ENCODE measurements at regions not wholly inside any gene's neighbourhood (a gene's known extent, or its start where the extent isn't known, plus 50 kb on each side); places are given as distances from the start of the nearest gene placed in this dataset.

DNA sequence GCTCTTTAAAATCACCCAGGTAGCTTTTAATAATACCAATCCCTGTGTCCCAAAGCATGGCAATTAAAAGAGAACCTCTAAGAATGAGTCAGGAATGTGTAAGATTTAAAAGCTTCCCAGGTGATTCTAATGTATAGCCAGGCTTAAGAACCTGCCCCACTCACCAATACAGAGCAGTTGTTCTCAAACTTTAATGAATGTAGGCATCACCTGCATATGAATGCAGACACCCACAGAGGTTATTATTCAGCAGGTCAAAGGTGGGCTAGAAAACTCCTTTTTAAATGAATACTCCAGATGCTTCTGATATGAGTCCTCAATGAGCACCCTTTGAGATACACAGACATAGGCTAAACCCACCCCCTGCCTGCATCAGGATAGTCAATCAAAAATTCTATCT, 298.1 kb upstream of the KCNMB2 start:
- no peaks in the 10 kb centered on the region for H3K27me3 ChIP-seq (ENCODE audit: insufficient read depth, low read depth, low read length)
- no peaks in the 10 kb centered on the region for H3K36me3 ChIP-seq (ENCODE audit: insufficient read depth, low read length)
- no peak overlapping the region for H2AFZ ChIP-seq (ENCODE audit: low read depth, low read length)
- no peak for TF ChIP-seq POLR2AphosphoS5 (IDR thresholded peaks at IDR 0.05)
- TF ChIP-seq, protein P1, sequence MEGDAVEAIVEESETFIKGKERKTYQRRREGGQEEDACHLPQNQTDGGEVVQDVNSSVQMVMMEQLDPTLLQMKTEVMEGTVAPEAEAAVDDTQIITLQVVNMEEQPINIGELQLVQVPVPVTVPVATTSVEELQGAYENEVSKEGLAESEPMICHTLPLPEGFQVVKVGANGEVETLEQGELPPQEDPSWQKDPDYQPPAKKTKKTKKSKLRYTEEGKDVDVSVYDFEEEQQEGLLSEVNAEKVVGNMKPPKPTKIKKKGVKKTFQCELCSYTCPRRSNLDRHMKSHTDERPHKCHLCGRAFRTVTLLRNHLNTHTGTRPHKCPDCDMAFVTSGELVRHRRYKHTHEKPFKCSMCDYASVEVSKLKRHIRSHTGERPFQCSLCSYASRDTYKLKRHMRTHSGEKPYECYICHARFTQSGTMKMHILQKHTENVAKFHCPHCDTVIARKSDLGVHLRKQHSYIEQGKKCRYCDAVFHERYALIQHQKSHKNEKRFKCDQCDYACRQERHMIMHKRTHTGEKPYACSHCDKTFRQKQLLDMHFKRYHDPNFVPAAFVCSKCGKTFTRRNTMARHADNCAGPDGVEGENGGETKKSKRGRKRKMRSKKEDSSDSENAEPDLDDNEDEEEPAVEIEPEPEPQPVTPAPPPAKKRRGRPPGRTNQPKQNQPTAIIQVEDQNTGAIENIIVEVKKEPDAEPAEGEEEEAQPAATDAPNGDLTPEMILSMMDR (IDR thresholded peaks at IDR 0.05; ENCODE audit: poor library complexity, severe bottlenecking), result no peak
- no peak for TF ChIP-seq SMC3 (conservative IDR thresholded peaks at IDR 0.05; ENCODE audit: poor library complexity)
- TF ChIP-seq MXI1 (conservative IDR thresholded peaks at IDR 0.05; ENCODE audit: poor library complexity, severe bottlenecking), result no peak
- no peak for TF ChIP-seq EP300 (conservative IDR thresholded peaks at IDR 0.05; ENCODE audit: poor library complexity, severe bottlenecking)
- no peak for TF ChIP-seq RAD21 (conservative IDR thresholded peaks at IDR 0.05)
- TF ChIP-seq, protein P2, sequence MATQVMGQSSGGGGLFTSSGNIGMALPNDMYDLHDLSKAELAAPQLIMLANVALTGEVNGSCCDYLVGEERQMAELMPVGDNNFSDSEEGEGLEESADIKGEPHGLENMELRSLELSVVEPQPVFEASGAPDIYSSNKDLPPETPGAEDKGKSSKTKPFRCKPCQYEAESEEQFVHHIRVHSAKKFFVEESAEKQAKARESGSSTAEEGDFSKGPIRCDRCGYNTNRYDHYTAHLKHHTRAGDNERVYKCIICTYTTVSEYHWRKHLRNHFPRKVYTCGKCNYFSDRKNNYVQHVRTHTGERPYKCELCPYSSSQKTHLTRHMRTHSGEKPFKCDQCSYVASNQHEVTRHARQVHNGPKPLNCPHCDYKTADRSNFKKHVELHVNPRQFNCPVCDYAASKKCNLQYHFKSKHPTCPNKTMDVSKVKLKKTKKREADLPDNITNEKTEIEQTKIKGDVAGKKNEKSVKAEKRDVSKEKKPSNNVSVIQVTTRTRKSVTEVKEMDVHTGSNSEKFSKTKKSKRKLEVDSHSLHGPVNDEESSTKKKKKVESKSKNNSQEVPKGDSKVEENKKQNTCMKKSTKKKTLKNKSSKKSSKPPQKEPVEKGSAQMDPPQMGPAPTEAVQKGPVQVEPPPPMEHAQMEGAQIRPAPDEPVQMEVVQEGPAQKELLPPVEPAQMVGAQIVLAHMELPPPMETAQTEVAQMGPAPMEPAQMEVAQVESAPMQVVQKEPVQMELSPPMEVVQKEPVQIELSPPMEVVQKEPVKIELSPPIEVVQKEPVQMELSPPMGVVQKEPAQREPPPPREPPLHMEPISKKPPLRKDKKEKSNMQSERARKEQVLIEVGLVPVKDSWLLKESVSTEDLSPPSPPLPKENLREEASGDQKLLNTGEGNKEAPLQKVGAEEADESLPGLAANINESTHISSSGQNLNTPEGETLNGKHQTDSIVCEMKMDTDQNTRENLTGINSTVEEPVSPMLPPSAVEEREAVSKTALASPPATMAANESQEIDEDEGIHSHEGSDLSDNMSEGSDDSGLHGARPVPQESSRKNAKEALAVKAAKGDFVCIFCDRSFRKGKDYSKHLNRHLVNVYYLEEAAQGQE (IDR thresholded peaks at IDR 0.05; ENCODE audit: borderline replicate concordance), result no peak
- TF ChIP-seq TAF1 (IDR thresholded peaks at IDR 0.05; ENCODE audit: low read depth), result no peak
- no peak for TF ChIP-seq EZH2 (IDR thresholded peaks at IDR 0.05; ENCODE audit: borderline replicate concordance, insufficient read depth, low read length, poor library complexity, severe bottlenecking)
- H3K27ac ChIP-seq (ENCODE audit: low read length), result no peak overlapping the region
- H3K9me3 ChIP-seq (ENCODE audit: low read length), result no peaks in the 10 kb centered on the region
- no peak overlapping the region for H3K4me2 ChIP-seq (ENCODE audit: low read length)
- H3F3A ChIP-seq (ENCODE audit: insufficient read depth, low read length, poor library complexity, severe bottlenecking), result no peaks in the 10 kb centered on the region
- no peaks in the 10 kb centered on the region for H3K79me2 ChIP-seq (replicated peaks; ENCODE audit: insufficient read depth, low read length)
- no peak overlapping the region for H3K4me3 ChIP-seq (ENCODE audit: low read length)
- no peaks in the 10 kb centered on the region for H4K20me1 ChIP-seq (ENCODE audit: insufficient read depth)
- H3K9me2 ChIP-seq (ENCODE audit: insufficient read depth, low read length), result no peaks in the 10 kb centered on the region
- no peak overlapping the region for H3K9ac ChIP-seq (ENCODE audit: low read length)

- no peaks in the 10 kb centered on the region for H3F3A ChIP-seq (ENCODE audit: insufficient read depth, low read length, poor library complexity, severe bottlenecking)
- H3K36me3 ChIP-seq (ENCODE audit: insufficient read depth, low read length), result no peaks in the 10 kb centered on the region
- H3K4me3 ChIP-seq (ENCODE audit: low read length), result no peak overlapping the region
- TF ChIP-seq SMC3 (conservative IDR thresholded peaks at IDR 0.05; ENCODE audit: poor library complexity) (no peak), RAD21 (conservative IDR thresholded peaks at IDR 0.05) (no peak), EP300 (conservative IDR thresholded peaks at IDR 0.05; ENCODE audit: poor library complexity, severe bottlenecking) (no peak), POLR2AphosphoS5 (IDR thresholded peaks at IDR 0.05) (no peak), EZH2 (IDR thresholded peaks at IDR 0.05; ENCODE audit: borderline replicate concordance, insufficient read depth, low read length, poor library complexity, severe bottlenecking) (no peak), TAF1 (IDR thresholded peaks at IDR 0.05; ENCODE audit: low read depth) (no peak), MXI1 (conservative IDR thresholded peaks at IDR 0.05; ENCODE audit: poor library complexity, severe bottlenecking) (no peak)
- TF ChIP-seq, protein P2 (IDR thresholded peaks at IDR 0.05; ENCODE audit: borderline replicate concordance), result no peak
- TF ChIP-seq, protein P1 (IDR thresholded peaks at IDR 0.05; ENCODE audit: poor library complexity, severe bottlenecking), result no peak
- no peaks in the 10 kb centered on the region for H3K79me2 ChIP-seq (replicated peaks; ENCODE audit: insufficient read depth, low read length)
- no peak overlapping the region for H3K27ac ChIP-seq (ENCODE audit: low read length)
- H4K20me1 ChIP-seq (ENCODE audit: insufficient read depth), result no peaks in the 10 kb centered on the region
- H3K9ac ChIP-seq (ENCODE audit: low read length), result no peak overlapping the region
- no peak overlapping the region for H3K4me2 ChIP-seq (ENCODE audit: low read length)
- no peaks in the 10 kb centered on the region for H3K9me3 ChIP-seq (ENCODE audit: low read length)
- H3K27me3 ChIP-seq (ENCODE audit: insufficient read depth, low read depth, low read length), result no peaks in the 10 kb centered on the region
- no peak overlapping the region for H2AFZ ChIP-seq (ENCODE audit: low read depth, low read length)
- no peaks in the 10 kb centered on the region for H3K9me2 ChIP-seq (ENCODE audit: insufficient read depth, low read length)
Measured at GRCh38 chr3:178244733-178245709, 291.2 kb upstream of the KCNMB2 start.

All from neural cell (in vitro differentiated cells).